H1 (cell line): ENCODE measurements at regions not wholly inside any gene's neighbourhood (a gene's known extent, or its start where the extent isn't known, plus 50 kb on each side); places are given as distances from the start of the nearest gene placed in this dataset.

Source experiments
- CREB1 ChIP-seq: IDR thresholded peaks from 2 replicates; pipeline ENCODE4 v1.6.1; 2012; ENCODE audit warnings: inconsistent platforms
- JUN ChIP-seq: IDR thresholded peaks from 2 replicates; pipeline ENCODE4 v1.6.1; 2011; ENCODE audit warnings: low read depth, mild to moderate bottlenecking, improper control_type of control experiment, low read length
- RBBP5 ChIP-seq: IDR thresholded peaks from 2 replicates; pipeline ENCODE4 v1.7.1; 2012; ENCODE audit warnings: low read depth, mild to moderate bottlenecking, inconsistent platforms, low read length, moderate library complexity, borderline replicate concordance
- SAP30 ChIP-seq: fragments of 300-600 bp; sonication (generic); IDR thresholded peaks from 2 replicates; pipeline ENCODE4 v1.7.1; 2012; ENCODE audit warnings: low read length, moderate library complexity, mild to moderate bottlenecking, inconsistent platforms; ENCODE audit not compliant: insufficient read depth, insufficient replicate concordance
- SP4 ChIP-seq: IDR thresholded peaks from 2 replicates; pipeline ENCODE4 v1.6.1; 2012; ENCODE audit warnings: low read length, inconsistent platforms
- TAF7 ChIP-seq: optimal IDR thresholded peaks from 2 replicates; pipeline ENCODE3; 2011; ENCODE audit warnings: low read depth, mild to moderate bottlenecking, inconsistent platforms, low read length, moderate library complexity, borderline replicate concordance

DNA sequence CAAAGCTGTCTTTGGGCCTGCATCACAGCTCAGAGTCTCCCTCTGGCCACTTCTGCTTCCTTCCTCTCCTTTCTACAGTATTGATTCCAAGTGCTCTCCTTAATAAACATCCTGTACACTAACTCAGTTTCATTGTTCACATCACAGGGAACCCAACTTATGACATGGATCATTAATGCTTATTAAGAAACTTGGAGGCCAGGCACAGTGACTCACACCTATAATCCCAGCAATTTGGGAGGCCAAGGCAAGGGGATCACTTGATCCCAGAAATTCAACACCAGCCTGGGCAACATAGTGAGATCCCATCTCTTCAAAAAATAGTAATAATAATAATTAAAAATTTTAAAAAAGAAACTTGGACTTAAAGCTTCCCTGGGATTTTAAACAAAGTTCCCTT is 89.2 kb upstream of the EFHC2 start (continued):
- TF ChIP-seq CREB1 (no peak), RBBP5 (no peak), SP4 (no peak), SAP30 (no peak), TAF7 (no peak), JUN (no peak)
